ENCODE measurements at regions not wholly inside any gene's neighbourhood (a gene's known extent, or its start where the extent isn't known, plus 50 kb on each side); places are given as distances from the start of the nearest gene placed in this dataset.
"Not testable (repeated sequence)": the region's sequence is repeated elsewhere in the genome, so short reads cannot be mapped to it uniquely, and the experiment has no call there.

- DNase-seq, result no peak
Observed at GRCh38 chr19:28456252-28456651, 756.7 kb downstream of the UQCRFS1 start.

- DNase-seq, result no peak
Observed at GRCh38 chr19:28454083-28454482, 758.9 kb downstream of the UQCRFS1 start.

GRCh38 chr19:28453420-28453819 is 759.5 kb downstream of the UQCRFS1 start:
- DNase-seq, result no peak

- no peak for DNase-seq
Observed at GRCh38 chr19:28449803-28450202, 763.1 kb downstream of the UQCRFS1 start.

GRCh38 chr19:28446511-28446910 is 766.4 kb downstream of the UQCRFS1 start:
- DNase-seq, result no peak

- DNase-seq, result no peak
Observed at GRCh38 chr19:28445826-28446225, 767.1 kb downstream of the UQCRFS1 start.

- DNase-seq, result no peak
Observed at GRCh38 chr19:28444362-28444761, 768.6 kb downstream of the UQCRFS1 start.

GRCh38 chr19:28443361-28443760 is 769.6 kb downstream of the UQCRFS1 start:
- no peak for DNase-seq

GRCh38 chr19:28437390-28438346 is 775.3 kb downstream of the UQCRFS1 start:
- DNase-seq, result no peak

- DNase-seq, result no peak
Observed at GRCh38 chr19:28436320-28436719, 776.6 kb downstream of the UQCRFS1 start.

- DNase-seq, result no peak
Observed at GRCh38 chr19:28435551-28436271, 777.2 kb downstream of the UQCRFS1 start.

GRCh38 chr19:28434794-28435193 is 778.2 kb downstream of the UQCRFS1 start:
- DNase-seq, result not testable (repeated sequence)

GRCh38 chr19:28434365-28434764 is 778.6 kb downstream of the UQCRFS1 start:
- not testable (repeated sequence) for DNase-seq

- not testable (repeated sequence) for DNase-seq
Observed at GRCh38 chr19:28433166-28433565, 779.8 kb downstream of the UQCRFS1 start.

- DNase-seq, result no peak
Observed at GRCh38 chr19:28430214-28430613, 782.7 kb downstream of the UQCRFS1 start.

GRCh38 chr19:28429356-28429755 is 783.6 kb downstream of the UQCRFS1 start:
- DNase-seq, result no peak

GRCh38 chr19:28428663-28429348 is 784.1 kb downstream of the UQCRFS1 start:
- no peak for DNase-seq

GRCh38 chr19:28427376-28428083 is 785.4 kb downstream of the UQCRFS1 start:
- no peak for DNase-seq

- no peak for DNase-seq
Observed at GRCh38 chr19:28426730-28427225, 786.2 kb downstream of the UQCRFS1 start.

- no peak for DNase-seq
Observed at GRCh38 chr19:28426110-28426729, 786.7 kb downstream of the UQCRFS1 start.

- DNase-seq, result no peak
Observed at GRCh38 chr19:28425046-28425931, 787.7 kb downstream of the UQCRFS1 start.
